ENCODE measurements at regions not wholly inside any gene's neighbourhood (a gene's known extent, or its start where the extent isn't known, plus 50 kb on each side); places are given as distances from the start of the nearest gene placed in this dataset.
"Not testable (repeated sequence)": the region's sequence is repeated elsewhere in the genome, so short reads cannot be mapped to it uniquely, and the experiment has no call there.

DNA sequence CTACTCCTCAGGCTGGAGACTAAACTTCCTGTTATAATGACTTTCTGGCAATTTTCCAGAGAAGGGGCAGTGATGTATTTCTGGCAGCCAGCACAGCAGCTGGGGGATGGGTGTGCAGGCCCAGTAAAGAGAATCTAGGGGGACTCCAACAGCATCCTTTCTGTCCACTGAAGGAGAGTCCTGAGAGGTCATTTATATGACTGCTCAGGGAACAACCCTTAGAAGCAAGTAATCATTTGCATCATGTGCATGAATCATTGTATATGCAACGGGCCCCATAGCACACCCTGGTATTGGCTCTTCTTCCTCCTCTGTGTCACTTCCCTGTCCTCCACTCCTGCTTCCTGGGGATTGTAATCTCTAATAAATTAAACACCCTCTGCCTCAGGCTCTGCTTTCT lies 493.8 kb downstream of the RPS29 start:
- DNase-seq (ENCODE audit: low read depth) = no peak
- H3K4me3 ChIP-seq (ENCODE audit: control insufficient read depth, low read depth, low read length) = no peak overlapping the region
- TF ChIP-seq, protein P1, sequence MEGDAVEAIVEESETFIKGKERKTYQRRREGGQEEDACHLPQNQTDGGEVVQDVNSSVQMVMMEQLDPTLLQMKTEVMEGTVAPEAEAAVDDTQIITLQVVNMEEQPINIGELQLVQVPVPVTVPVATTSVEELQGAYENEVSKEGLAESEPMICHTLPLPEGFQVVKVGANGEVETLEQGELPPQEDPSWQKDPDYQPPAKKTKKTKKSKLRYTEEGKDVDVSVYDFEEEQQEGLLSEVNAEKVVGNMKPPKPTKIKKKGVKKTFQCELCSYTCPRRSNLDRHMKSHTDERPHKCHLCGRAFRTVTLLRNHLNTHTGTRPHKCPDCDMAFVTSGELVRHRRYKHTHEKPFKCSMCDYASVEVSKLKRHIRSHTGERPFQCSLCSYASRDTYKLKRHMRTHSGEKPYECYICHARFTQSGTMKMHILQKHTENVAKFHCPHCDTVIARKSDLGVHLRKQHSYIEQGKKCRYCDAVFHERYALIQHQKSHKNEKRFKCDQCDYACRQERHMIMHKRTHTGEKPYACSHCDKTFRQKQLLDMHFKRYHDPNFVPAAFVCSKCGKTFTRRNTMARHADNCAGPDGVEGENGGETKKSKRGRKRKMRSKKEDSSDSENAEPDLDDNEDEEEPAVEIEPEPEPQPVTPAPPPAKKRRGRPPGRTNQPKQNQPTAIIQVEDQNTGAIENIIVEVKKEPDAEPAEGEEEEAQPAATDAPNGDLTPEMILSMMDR (conservative IDR thresholded peaks at IDR 0.05; ENCODE audit: control insufficient read depth, insufficient read depth, low read depth, low read length) = no peak

GRCh38 chr14:49089107-49089506 lies 497.1 kb downstream of the RPS29 start:
- DNase-seq (ENCODE audit: low read depth) = no peak
- TF ChIP-seq, protein P1 (conservative IDR thresholded peaks at IDR 0.05; ENCODE audit: control insufficient read depth, insufficient read depth, low read depth, low read length) = no peak
- H3K4me3 ChIP-seq (ENCODE audit: control insufficient read depth, low read depth, low read length) = no peak overlapping the region

- not testable (repeated sequence) for H3K4me3 ChIP-seq (ENCODE audit: control insufficient read depth, low read depth, low read length); DNase-seq (ENCODE audit: low read depth)
Observed at GRCh38 chr14:49073292-49073691, 512.9 kb downstream of the RPS29 start.

GRCh38 chr14:49058511-49058910 lies 527.7 kb downstream of the RPS29 start:
- TF ChIP-seq, protein P1 (conservative IDR thresholded peaks at IDR 0.05; ENCODE audit: control insufficient read depth, insufficient read depth, low read depth, low read length) = no peak
- no peak overlapping the region for H3K4me3 ChIP-seq (ENCODE audit: control insufficient read depth, low read depth, low read length)
- no peak for DNase-seq (ENCODE audit: low read depth)

GRCh38 chr14:49057838-49058510 lies 528.2 kb downstream of the RPS29 start:
- H3K4me3 ChIP-seq (ENCODE audit: control insufficient read depth, low read depth, low read length) = no peak overlapping the region
- TF ChIP-seq, protein P1 (conservative IDR thresholded peaks at IDR 0.05; ENCODE audit: control insufficient read depth, insufficient read depth, low read depth, low read length) = no peak
- DNase-seq (ENCODE audit: low read depth) = no peak

- TF ChIP-seq, protein P1 (conservative IDR thresholded peaks at IDR 0.05; ENCODE audit: control insufficient read depth, insufficient read depth, low read depth, low read length) = no peak
- no peak overlapping the region for H3K4me3 ChIP-seq (ENCODE audit: control insufficient read depth, low read depth, low read length)
- DNase-seq (ENCODE audit: low read depth) = no peak
Observed at GRCh38 chr14:49056021-49056420, 530.2 kb downstream of the RPS29 start.

DNA sequence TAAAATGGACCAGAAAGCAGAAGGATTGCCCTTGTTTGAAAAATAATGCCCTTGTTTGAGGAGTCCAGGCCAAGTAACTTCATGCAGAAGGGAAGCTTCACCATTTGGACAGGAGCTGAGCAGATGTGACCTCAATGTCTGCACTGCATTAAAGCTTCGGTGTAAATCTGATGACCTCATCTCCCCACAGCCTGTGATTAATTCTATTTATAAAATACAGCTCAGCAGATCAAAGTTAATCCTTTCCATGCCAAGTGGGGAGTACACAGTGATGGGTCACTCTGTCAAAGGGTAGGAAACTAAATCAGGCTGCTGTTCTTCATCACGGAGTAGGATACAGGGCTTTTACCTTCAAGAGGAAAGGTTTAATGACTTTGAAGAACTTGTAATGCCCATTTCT lies 533.7 kb downstream of the RPS29 start:
- TF ChIP-seq, protein P1 (conservative IDR thresholded peaks at IDR 0.05; ENCODE audit: control insufficient read depth, insufficient read depth, low read depth, low read length) = no peak
- DNase-seq (ENCODE audit: low read depth) = peak; percentile 64
- no peak overlapping the region for H3K4me3 ChIP-seq (ENCODE audit: control insufficient read depth, low read depth, low read length)
